ENCODE measurements at regions not wholly inside any gene's neighbourhood (a gene's known extent, or its start where the extent isn't known, plus 50 kb on each side); places are given as distances from the start of the nearest gene placed in this dataset.

DNA sequence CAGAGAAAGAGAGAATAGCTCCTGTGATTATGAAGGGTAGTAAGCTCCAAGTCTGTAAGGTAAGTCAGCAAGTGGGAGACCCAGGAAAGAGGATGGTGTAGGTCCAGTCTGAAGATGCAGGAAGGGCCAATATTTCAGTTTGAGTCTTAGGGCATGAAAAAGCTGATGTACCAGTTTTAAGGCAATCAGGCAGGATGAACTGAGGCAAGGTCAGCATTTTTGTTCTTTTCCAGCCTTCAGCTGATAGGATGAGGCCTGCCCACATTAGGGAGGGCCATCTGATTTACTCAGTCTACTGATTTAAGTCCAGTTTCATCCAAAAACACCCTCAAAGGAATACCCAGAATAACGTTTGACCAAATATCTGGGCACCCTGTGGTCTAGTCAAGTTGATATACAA is 347.3 kb downstream of the CMPK2 start:
- Histone ChIP-seq H3K36me3 (ENCODE audit: control insufficient read depth in 2 of 4, insufficient read depth in 4 of 4, low read length in 3 of 4) (no peaks in the 10 kb centered on the region), H3K4me1 (replicated peaks in 1 of 4; ENCODE audit: control insufficient read depth in 3 of 4, insufficient read depth in 4 of 4, low read length in 3 of 4) (no peaks in the 10 kb centered on the region), H4K8ac (ENCODE audit: extremely low read depth, insufficient read depth, low read length) (no peak overlapping the region), H4K20me1 (replicated peaks in 1 of 2; ENCODE audit: control insufficient read depth in 1 of 2, insufficient read depth in 2 of 2, low read length in 2 of 2) (no peaks in the 10 kb centered on the region), H2BK20ac (ENCODE audit: low read length) (no peak overlapping the region), H3K79me1 (ENCODE audit: low read depth, low read length) (no peaks in the 10 kb centered on the region), H2BK15ac (ENCODE audit: low read length) (no peak overlapping the region), H3K9ac (replicated peaks in 1 of 4; ENCODE audit: extremely low read depth in 1 of 4, low read depth in 3 of 4, low read length in 3 of 4) (no peak overlapping the region), H2BK5ac (ENCODE audit: low read depth, low read length) (no peak overlapping the region), H2BK120ac (replicated peaks; ENCODE audit: low read depth, low read length) (no peak overlapping the region), H3K18ac (ENCODE audit: extremely low read depth, low read length) (no peak overlapping the region), H2AK5ac (ENCODE audit: low read depth, low read length) (no peak overlapping the region), H4K91ac (replicated peaks; ENCODE audit: insufficient read length, low read length) (no peak overlapping the region), H4K5ac (ENCODE audit: insufficient read length, low read depth, low read length) (no peak overlapping the region), H3K9me3 (ENCODE audit: insufficient read depth in 2 of 2, low read depth in 1 of 2, low read length in 1 of 2) (no peaks in the 10 kb centered on the region), H3K4ac (replicated peaks; ENCODE audit: insufficient read length, low read depth, low read length) (no peak overlapping the region), H3K4me2 (ENCODE audit: insufficient read depth in 1 of 2, low read depth in 2 of 2, low read length in 2 of 2) (no peak overlapping the region), H3K23me2 (ENCODE audit: low read depth, low read length) (no peaks in the 10 kb centered on the region), H2BK12ac (ENCODE audit: low read depth, low read length) (no peak overlapping the region), H3K14ac (ENCODE audit: insufficient read length) (no peak overlapping the region), H3K4me3 (ENCODE audit: extremely low read depth in 1 of 4, insufficient read depth in 2 of 4, low read depth in 3 of 4, low read length in 4 of 4) (no peak overlapping the region), H3K27me3 (replicated peaks in 1 of 4; ENCODE audit: control insufficient read depth in 3 of 4, extremely low read depth in 1 of 4, insufficient read depth in 3 of 4, low read length in 3 of 4) (no peaks in the 10 kb centered on the region), H2AFZ (ENCODE audit: low read length) (no peak overlapping the region), H3K79me2 (ENCODE audit: control insufficient read depth in 1 of 2, insufficient read depth in 2 of 2, low read length in 2 of 2) (no peaks in the 10 kb centered on the region), H3K27ac (ENCODE audit: low read depth, low read length) (no peak overlapping the region), H3K23ac (ENCODE audit: insufficient read length) (no peak overlapping the region), H3K56ac (replicated peaks; ENCODE audit: insufficient read length, low read depth, low read length) (no peak overlapping the region)
- FAIRE-seq (no peak), DNase-seq (ENCODE audit: low read depth in 1 of 2, low spot score in 2 of 2) (no peak)
- POLR2A ChIA-PET (ENCODE audit: partially characterized antibody) = no interaction called here
- CTCF ChIA-PET (ENCODE audit: partially characterized antibody) = no interaction called here
- WGBS, 2 experiments (ENCODE audit: extremely low coverage in 1 of 2, insufficient coverage in 1 of 2, insufficient read length in 1 of 2, insufficient replicate concordance in 2 of 2, low coverage in 1 of 2, low lambda C conversion rate in 2 of 2, missing lambda C conversion rate in 1 of 2) = 94% methylated on average over 1 of the region's 1 CpG; no CpG with 5 or more reads in 1 of the 2 experiments
- TF ChIP-seq, protein P1, sequence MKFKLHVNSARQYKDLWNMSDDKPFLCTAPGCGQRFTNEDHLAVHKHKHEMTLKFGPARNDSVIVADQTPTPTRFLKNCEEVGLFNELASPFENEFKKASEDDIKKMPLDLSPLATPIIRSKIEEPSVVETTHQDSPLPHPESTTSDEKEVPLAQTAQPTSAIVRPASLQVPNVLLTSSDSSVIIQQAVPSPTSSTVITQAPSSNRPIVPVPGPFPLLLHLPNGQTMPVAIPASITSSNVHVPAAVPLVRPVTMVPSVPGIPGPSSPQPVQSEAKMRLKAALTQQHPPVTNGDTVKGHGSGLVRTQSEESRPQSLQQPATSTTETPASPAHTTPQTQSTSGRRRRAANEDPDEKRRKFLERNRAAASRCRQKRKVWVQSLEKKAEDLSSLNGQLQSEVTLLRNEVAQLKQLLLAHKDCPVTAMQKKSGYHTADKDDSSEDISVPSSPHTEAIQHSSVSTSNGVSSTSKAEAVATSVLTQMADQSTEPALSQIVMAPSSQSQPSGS (IDR thresholded peaks at IDR 0.05; ENCODE audit: low read length) = no peak
- TF ChIP-seq SP4 (IDR thresholded peaks at IDR 0.05; ENCODE audit: low read length) (no peak), FOSL1 (IDR thresholded peaks at IDR 0.05; ENCODE audit: insufficient read depth, low read depth, low read length) (no peak), EGR1 (IDR thresholded peaks at IDR 0.05; ENCODE audit: borderline replicate concordance, low read depth, low read length) (no peak)

Measured in H1 (cell line).